ENCODE measurements at regions not wholly inside any gene's neighbourhood (a gene's known extent, or its start where the extent isn't known, plus 50 kb on each side); places are given as distances from the start of the nearest gene placed in this dataset.

DNA sequence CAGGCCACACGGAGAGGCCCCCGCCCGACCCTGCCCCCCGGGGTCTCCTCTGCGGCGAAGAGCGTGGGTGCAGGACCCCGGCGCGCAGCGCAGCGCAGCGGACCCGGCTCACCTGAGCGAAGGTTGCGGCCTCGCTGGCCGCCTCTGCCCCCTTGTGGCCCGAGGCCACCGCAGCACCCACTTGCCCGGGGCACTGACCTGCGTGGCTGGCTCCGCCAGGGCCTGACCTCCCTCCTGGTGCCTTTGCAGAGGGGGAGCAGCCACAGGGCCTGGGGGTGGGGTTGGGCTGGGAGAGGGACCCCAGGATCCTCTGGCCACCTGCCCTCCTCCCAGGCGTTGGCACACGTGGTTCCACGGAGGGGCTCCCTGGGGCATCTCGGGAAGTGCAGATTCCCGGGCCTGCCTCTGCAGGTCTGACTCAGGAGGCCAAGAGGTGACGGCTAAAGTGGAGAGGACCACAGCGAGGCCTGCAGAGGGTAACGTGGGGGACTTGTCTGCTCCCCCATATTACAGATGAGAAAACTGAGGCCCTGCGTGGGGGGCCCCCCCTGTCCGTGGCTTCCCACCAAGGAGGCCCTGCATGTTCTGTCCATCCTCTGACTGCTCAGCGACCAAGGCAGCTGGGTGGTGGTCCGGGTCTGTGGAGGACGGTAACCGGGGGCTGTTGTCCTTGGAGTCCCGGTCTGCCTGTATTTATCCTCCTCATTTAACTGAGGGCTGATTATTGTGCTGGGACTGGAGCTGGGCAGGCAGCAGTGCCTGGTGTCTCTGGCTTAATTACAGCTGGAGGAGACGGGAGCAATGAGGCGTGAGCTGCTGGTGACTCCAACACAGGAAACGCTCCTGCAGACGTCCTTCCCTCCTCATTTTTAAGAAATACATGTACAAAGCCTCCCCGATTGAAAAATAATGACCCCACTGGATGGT is 67.9 kb upstream of the BEGAIN start:
- TF ChIP-seq POLR2AphosphoS5 (IDR thresholded peaks at IDR 0.05; ENCODE audit: low read depth, low read length) = no peak
- no peak for TF ChIP-seq REST (IDR thresholded peaks at IDR 0.05; ENCODE audit: insufficient read depth in 1 of 2, low read depth in 2 of 2, low read length in 2 of 2)
- no peak for TF ChIP-seq SIN3A (IDR thresholded peaks at IDR 0.05; ENCODE audit: borderline replicate concordance, insufficient read depth, low read length)

All from PFSK-1 (cell line).